ENCODE measurements at regions not wholly inside any gene's neighbourhood (a gene's known extent, or its start where the extent isn't known, plus 50 kb on each side); places are given as distances from the start of the nearest gene placed in this dataset.
A peak's percentile ranks its signal among the peaks of the same experiment; 100 is the strongest.
"Not testable (repeated sequence)": the region's sequence is repeated elsewhere in the genome, so short reads cannot be mapped to it uniquely, and the experiment has no call there.

DNA sequence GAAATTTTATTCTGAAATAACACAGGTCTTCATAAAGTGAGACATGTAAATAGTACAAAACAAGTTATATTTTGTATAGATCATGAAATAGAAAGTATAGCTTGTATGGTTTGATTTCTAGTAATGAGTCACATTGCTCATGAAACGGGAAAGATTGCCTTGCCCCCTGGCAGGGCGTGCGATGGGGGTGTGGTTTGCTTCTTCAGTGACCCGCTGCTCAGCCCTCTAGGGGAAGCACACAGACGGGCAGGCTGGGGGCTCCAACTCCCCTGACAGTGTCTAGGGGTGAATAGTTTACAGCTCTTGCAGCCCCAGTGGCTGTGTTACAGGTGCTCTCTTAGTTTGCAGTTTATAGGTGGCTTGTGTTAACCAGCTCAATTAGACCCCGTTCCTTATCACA, 170.5 kb upstream of the RGS17 start:
- Histone ChIP-seq H3K27me3 (ENCODE audit: control insufficient read depth, insufficient read depth, low read length, poor library complexity, severe bottlenecking) (no peaks in the 10 kb centered on the region), H3K36me3 (ENCODE audit: control insufficient read depth, insufficient read depth, low read length) (no peaks in the 10 kb centered on the region), H3K9ac (ENCODE audit: extremely low read depth, low read length, poor library complexity, severe bottlenecking) (no peak overlapping the region), H3K9me3 (ENCODE audit: control insufficient read depth, low read length) (no peaks in the 10 kb centered on the region), H3K4me1 (ENCODE audit: control insufficient read depth, insufficient read depth, low read length) (no peaks in the 10 kb centered on the region), H3K4me3 (ENCODE audit: low read length) (no peak overlapping the region), H3K27ac (ENCODE audit: low read depth, low read length) (no peak overlapping the region)
- DNase-seq, result no peak
- Mint-ChIP-seq H3K27ac (no peak overlapping the region), H3K9me3 (no peaks in the 10 kb centered on the region), H3K27me3 (ENCODE audit: insufficient read depth) (no peaks in the 10 kb centered on the region), H3K36me3 (ENCODE audit: low read depth) (no peaks in the 10 kb centered on the region), H3K4me1 (no peaks in the 10 kb centered on the region), H3K4me3 (no peak overlapping the region)
- TF ChIP-seq, protein P1, sequence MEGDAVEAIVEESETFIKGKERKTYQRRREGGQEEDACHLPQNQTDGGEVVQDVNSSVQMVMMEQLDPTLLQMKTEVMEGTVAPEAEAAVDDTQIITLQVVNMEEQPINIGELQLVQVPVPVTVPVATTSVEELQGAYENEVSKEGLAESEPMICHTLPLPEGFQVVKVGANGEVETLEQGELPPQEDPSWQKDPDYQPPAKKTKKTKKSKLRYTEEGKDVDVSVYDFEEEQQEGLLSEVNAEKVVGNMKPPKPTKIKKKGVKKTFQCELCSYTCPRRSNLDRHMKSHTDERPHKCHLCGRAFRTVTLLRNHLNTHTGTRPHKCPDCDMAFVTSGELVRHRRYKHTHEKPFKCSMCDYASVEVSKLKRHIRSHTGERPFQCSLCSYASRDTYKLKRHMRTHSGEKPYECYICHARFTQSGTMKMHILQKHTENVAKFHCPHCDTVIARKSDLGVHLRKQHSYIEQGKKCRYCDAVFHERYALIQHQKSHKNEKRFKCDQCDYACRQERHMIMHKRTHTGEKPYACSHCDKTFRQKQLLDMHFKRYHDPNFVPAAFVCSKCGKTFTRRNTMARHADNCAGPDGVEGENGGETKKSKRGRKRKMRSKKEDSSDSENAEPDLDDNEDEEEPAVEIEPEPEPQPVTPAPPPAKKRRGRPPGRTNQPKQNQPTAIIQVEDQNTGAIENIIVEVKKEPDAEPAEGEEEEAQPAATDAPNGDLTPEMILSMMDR (conservative IDR thresholded peaks at IDR 0.05), result peak; percentile 17
- 82 to 83% methylated on average over 3 to 6 of the region's 6 CpGs for WGBS, 2 experiments (ENCODE audit: insufficient coverage in 1 of 2, insufficient read length in 1 of 2)

DNA sequence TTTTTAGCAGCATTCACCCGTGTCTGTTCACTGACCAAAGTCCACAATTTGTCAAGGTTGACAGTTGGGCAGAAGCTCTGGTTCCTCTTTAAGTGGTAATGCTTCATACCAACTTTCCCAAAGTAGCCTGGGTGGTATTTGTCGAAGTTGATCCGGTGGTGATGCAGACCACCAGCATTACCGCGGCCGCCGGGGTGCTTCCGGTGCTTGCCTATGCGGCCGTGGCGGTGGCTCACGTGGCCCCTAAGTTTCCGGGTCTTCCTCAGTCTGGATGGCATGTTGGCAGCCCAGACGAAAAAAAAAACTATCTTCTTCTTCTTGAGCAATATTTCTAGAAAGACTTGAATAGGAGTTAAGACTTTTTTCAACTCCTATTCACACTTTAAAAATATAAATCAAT, 151.4 kb upstream of the RGS17 start:
- H3K9me3 ChIP-seq (ENCODE audit: control insufficient read depth, low read length); DNase-seq; H3K36me3 Mint-ChIP-seq (ENCODE audit: low read depth); H3K27ac ChIP-seq (ENCODE audit: low read depth, low read length); H3K9ac ChIP-seq (ENCODE audit: extremely low read depth, low read length, poor library complexity, severe bottlenecking); H3K4me1 Mint-ChIP-seq; H3K9me3 Mint-ChIP-seq; H3K27me3 Mint-ChIP-seq (ENCODE audit: insufficient read depth); H3K27ac Mint-ChIP-seq; H3K36me3 ChIP-seq (ENCODE audit: control insufficient read depth, insufficient read depth, low read length); H3K4me3 Mint-ChIP-seq; H3K4me1 ChIP-seq (ENCODE audit: control insufficient read depth, insufficient read depth, low read length); H3K27me3 ChIP-seq (ENCODE audit: control insufficient read depth, insufficient read depth, low read length, poor library complexity, severe bottlenecking); H3K4me3 ChIP-seq (ENCODE audit: low read length): not testable (repeated sequence)
- 93 to 98% methylated on average over 8 to 14 of the region's 14 CpGs for WGBS, 2 experiments (ENCODE audit: insufficient coverage in 1 of 2, insufficient read length in 1 of 2)

DNA sequence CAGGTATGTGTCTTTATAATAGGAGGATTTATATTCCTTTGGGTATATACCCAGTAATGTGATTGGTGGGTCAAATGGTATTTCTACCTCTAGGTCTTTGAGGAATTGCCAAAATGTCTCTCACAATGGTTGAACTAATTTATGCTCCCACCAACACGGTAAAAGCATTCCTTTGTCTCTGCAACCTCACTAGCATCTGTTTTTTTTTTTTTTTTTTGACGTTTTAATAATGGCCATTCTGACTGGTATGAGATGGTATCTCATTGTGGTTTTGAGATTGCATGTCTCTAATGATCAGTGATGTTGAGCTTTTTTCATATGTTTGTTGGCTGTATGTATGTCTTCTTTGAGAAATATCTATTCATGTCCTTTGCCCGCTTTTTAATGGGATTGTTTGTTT, 144.9 kb upstream of the RGS17 start:
- no peak for DNase-seq
- no peaks in the 10 kb centered on the region for H3K27me3 ChIP-seq (ENCODE audit: control insufficient read depth, insufficient read depth, low read length, poor library complexity, severe bottlenecking)
- no peaks in the 10 kb centered on the region for H3K9me3 Mint-ChIP-seq
- no peak overlapping the region for H3K9ac ChIP-seq (ENCODE audit: extremely low read depth, low read length, poor library complexity, severe bottlenecking)
- no peak overlapping the region for H3K4me3 Mint-ChIP-seq
- no peak overlapping the region for H3K4me3 ChIP-seq (ENCODE audit: low read length)
- H3K36me3 ChIP-seq (ENCODE audit: control insufficient read depth, insufficient read depth, low read length), result no peaks in the 10 kb centered on the region
- no peak overlapping the region for H3K27ac ChIP-seq (ENCODE audit: low read depth, low read length)
- H3K4me1 Mint-ChIP-seq, result peaks cover 8% of the 10 kb centered on the region
- no peak overlapping the region for H3K27ac Mint-ChIP-seq
- TF ChIP-seq, protein P1 (conservative IDR thresholded peaks at IDR 0.05), result no peak
- 73 to 74% methylated on average over 2 to 3 of the region's 3 CpGs for WGBS, 2 experiments (ENCODE audit: insufficient coverage in 1 of 2, insufficient read length in 1 of 2)
- H3K36me3 Mint-ChIP-seq (ENCODE audit: low read depth), result no peaks in the 10 kb centered on the region
- H3K27me3 Mint-ChIP-seq (ENCODE audit: insufficient read depth), result no peaks in the 10 kb centered on the region
- H3K4me1 ChIP-seq (ENCODE audit: control insufficient read depth, insufficient read depth, low read length), result peaks cover 6% of the 10 kb centered on the region
- H3K9me3 ChIP-seq (ENCODE audit: control insufficient read depth, low read length), result no peaks in the 10 kb centered on the region

Measured in endodermal cell (in vitro differentiated cells).